ENCODE measurements at regions not wholly inside any gene's neighbourhood (a gene's known extent, or its start where the extent isn't known, plus 50 kb on each side); places are given as distances from the start of the nearest gene placed in this dataset.
"Not testable (repeated sequence)": the region's sequence is repeated elsewhere in the genome, so short reads cannot be mapped to it uniquely, and the experiment has no call there.

DNA sequence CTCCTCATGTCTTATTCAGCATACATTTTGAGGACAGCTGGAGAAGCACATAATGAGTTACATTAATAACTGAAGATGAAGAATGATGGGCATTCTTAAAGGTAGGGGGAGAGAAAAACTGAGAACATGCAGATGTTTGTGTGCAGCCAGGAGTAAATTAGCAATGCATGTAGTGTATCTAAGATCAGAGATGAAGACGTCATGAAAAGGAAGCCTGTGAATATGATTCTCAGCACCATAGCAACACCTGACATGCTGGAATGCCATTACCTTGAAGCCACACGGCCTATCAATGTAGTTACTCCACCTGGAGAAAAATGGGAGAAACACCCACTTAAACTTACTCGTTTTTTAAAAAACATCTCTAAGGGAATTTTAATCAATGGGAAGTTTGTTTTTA lies 607.1 kb downstream of the PTPRC start:
- no peak for DNase-seq
- H3K27me3 ChIP-seq: no peaks in the 10 kb centered on the region
- no peaks in the 10 kb centered on the region for H3K9me3 ChIP-seq

DNA sequence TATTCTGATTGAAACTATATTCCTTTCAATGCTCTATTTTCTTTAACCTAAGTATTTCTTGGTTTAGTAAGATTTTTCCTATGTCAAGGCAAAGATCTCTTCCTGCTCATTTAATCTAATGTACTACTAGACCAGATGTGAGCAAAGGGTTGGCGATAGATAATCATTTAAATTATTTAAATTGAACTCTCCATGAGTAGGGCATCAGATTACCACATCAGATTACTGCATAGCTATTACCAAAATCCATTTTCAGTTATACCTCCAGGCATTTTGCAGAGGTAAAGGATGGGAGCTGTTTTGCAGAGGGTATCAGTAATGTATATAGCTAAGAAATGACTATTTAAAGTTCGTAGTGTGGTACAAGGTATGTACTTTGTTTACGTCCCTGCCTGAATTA lies 607.9 kb downstream of the PTPRC start:
- TF ChIP-seq POLR2AphosphoS5 (IDR thresholded peaks at IDR 0.05) (no peak), POLR2A (IDR thresholded peaks at IDR 0.05) (no peak), EP300 (IDR thresholded peaks at IDR 0.05) (no peak)
- TF ChIP-seq, protein P1, sequence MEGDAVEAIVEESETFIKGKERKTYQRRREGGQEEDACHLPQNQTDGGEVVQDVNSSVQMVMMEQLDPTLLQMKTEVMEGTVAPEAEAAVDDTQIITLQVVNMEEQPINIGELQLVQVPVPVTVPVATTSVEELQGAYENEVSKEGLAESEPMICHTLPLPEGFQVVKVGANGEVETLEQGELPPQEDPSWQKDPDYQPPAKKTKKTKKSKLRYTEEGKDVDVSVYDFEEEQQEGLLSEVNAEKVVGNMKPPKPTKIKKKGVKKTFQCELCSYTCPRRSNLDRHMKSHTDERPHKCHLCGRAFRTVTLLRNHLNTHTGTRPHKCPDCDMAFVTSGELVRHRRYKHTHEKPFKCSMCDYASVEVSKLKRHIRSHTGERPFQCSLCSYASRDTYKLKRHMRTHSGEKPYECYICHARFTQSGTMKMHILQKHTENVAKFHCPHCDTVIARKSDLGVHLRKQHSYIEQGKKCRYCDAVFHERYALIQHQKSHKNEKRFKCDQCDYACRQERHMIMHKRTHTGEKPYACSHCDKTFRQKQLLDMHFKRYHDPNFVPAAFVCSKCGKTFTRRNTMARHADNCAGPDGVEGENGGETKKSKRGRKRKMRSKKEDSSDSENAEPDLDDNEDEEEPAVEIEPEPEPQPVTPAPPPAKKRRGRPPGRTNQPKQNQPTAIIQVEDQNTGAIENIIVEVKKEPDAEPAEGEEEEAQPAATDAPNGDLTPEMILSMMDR (IDR thresholded peaks at IDR 0.05): no peak
- H3K4me3 ChIP-seq: no peak overlapping the region
- H3K27me3 ChIP-seq: no peaks in the 10 kb centered on the region
- H3K36me3 ChIP-seq: no peaks in the 10 kb centered on the region
- DNase-seq: no peak
- 93 to 95% methylated on average over 3 of the region's 3 CpGs for WGBS, 2 donors
- no peak overlapping the region for H3K27ac ChIP-seq
- intact Hi-C loops (cut with DNase I): no loop called here
- no peaks in the 10 kb centered on the region for H3K9me3 ChIP-seq
- H3K4me1 ChIP-seq: no peaks in the 10 kb centered on the region

More for the DNA sequence above, 607.1 kb downstream of the PTPRC start:
- no peak overlapping the region for H3K4me3 ChIP-seq
- H3K4me1 ChIP-seq: no peaks in the 10 kb centered on the region
- 69 to 80% methylated on average over 3 of the region's 3 CpGs for WGBS, 2 donors
- TF ChIP-seq POLR2A (IDR thresholded peaks at IDR 0.05): no peak
- TF ChIP-seq, protein P1 (IDR thresholded peaks at IDR 0.05): no peak
- no peak for TF ChIP-seq EP300 (IDR thresholded peaks at IDR 0.05)
- no peak for TF ChIP-seq POLR2AphosphoS5 (IDR thresholded peaks at IDR 0.05)
- no peak overlapping the region for H3K27ac ChIP-seq
- intact Hi-C loops (cut with DNase I): no loop called here
- no peaks in the 10 kb centered on the region for H3K36me3 ChIP-seq

DNA sequence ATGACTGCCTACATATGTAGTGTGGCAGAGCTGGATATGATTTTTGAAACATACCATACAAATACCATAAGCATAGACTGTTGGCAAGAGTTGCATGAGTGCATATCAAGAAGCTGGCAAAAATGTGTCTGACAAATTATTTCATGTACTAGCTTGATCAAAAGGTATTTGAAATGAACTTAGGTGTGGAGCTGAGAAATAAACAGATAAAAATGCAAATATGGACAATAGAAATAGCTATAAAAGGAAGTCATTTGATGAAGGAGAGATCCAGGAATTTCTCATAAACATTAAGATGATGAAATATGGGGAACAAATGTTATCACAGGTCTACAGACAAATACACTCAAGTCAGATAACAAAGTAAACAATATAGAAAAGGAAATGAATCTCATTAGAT lies 609.1 kb downstream of the PTPRC start:
- no peaks in the 10 kb centered on the region for H3K27me3 ChIP-seq
- H3K36me3 ChIP-seq: no peaks in the 10 kb centered on the region
- TF ChIP-seq EP300 (IDR thresholded peaks at IDR 0.05) (no peak), POLR2A (IDR thresholded peaks at IDR 0.05) (no peak), POLR2AphosphoS5 (IDR thresholded peaks at IDR 0.05) (no peak)
- TF ChIP-seq, protein P1 (IDR thresholded peaks at IDR 0.05): no peak
- H3K9me3 ChIP-seq: no peaks in the 10 kb centered on the region
- no peaks in the 10 kb centered on the region for H3K4me1 ChIP-seq
- no peak for DNase-seq
- intact Hi-C loops (cut with DNase I): no loop called here
- no peak overlapping the region for H3K4me3 ChIP-seq
- no peak overlapping the region for H3K27ac ChIP-seq

DNA sequence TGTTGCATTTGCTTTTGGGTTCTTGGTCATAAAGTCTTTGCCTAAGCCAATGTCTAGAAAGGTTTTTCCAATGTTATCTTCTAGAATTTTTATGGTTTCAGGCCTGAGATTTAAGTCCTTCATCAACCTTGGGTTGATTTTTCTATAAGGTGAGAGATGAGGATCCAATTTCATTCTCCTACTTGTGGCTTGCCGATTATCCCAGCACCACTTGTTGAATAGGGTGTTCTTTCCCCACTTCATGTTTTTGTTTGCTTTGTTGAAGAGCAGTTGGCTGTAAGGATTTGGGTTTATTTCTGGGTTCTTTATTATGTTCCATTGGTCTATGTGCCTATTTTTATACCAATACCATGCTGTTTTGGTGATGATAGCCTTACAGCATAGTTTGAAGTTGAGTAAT lies 615.2 kb downstream of the PTPRC start:
- DNase-seq; intact Hi-C loops (cut with DNase I); H3K27ac ChIP-seq; H3K4me1 ChIP-seq; H3K9me3 ChIP-seq; H3K36me3 ChIP-seq; H3K27me3 ChIP-seq; H3K4me3 ChIP-seq: not testable (repeated sequence)
- WGBS, 2 donors: 96 to 98% methylated on average over 1 of the region's 1 CpG

DNA sequence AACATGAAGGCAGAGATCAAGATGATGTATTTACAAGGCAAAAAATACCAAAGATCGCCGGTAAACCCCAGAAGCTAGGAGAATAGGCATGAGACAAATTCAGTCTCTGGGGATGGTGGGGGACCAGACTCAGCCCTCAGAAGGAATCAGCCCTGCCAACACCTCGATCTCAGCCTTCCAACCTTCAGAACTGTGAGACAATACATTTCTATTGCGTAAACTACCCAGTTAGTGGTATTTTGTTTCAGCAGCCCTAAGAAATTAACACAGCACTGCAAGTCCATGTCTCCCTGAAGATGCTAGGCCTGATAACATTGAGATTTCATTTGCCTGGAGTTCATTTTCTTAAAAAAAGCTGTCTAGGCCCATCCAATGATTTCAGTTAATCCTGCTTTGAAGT lies 622.5 kb downstream of the PTPRC start:
- no peak overlapping the region for H3K27ac ChIP-seq
- 88 to 90% methylated on average over 4 of the region's 4 CpGs for WGBS, 2 donors
- H3K27me3 ChIP-seq: no peaks in the 10 kb centered on the region
- intact Hi-C loops (cut with DNase I): no loop called here
- no peak overlapping the region for H3K4me3 ChIP-seq
- peaks cover 0 to 3% (median 0%) of the 10 kb centered on the region in 4 donors for H3K9me3 ChIP-seq
- no peak for DNase-seq
- H3K36me3 ChIP-seq: no peaks in the 10 kb centered on the region
- no peak for TF ChIP-seq POLR2AphosphoS5 (IDR thresholded peaks at IDR 0.05)
- TF ChIP-seq, protein P1 (IDR thresholded peaks at IDR 0.05): no peak
- no peak for TF ChIP-seq POLR2A (IDR thresholded peaks at IDR 0.05)
- no peak for TF ChIP-seq EP300 (IDR thresholded peaks at IDR 0.05)
- no peaks in the 10 kb centered on the region for H3K4me1 ChIP-seq

Measured in sigmoid colon (tissue), 6 donors.